ENCODE measurements at regions not wholly inside any gene's neighbourhood (a gene's known extent, or its start where the extent isn't known, plus 50 kb on each side); places are given as distances from the start of the nearest gene placed in this dataset.

GRCh38 chr17:71470062-71470461 lies 650.8 kb upstream of the SOX9 start:
- TF ChIP-seq CTCF (IDR thresholded peaks at IDR 0.05) = no peak
- no peak for TF ChIP-seq EZH2 (IDR thresholded peaks at IDR 0.05; ENCODE audit: borderline replicate concordance, insufficient read depth, low read depth, low read length, poor library complexity, severe bottlenecking)

All from B cell (primary cell).